AG09309 (cell line): ENCODE measurements at regions not wholly inside any gene's neighbourhood (a gene's known extent, or its start where the extent isn't known, plus 50 kb on each side); places are given as distances from the start of the nearest gene placed in this dataset.
A peak's percentile ranks its signal among the peaks of the same experiment; 100 is the strongest.
"Not testable (repeated sequence)": the region's sequence is repeated elsewhere in the genome, so short reads cannot be mapped to it uniquely, and the experiment has no call there.

Source experiments
- DNase-seq: peaks from one replicate; pipeline ENCODE4 v3.0.0-alpha.2; 2010; ENCODE audit warnings: low read depth
- H3K4me3 ChIP-seq: 2 replicates; pipeline ENCODE4 v1.5.1; 2011; ENCODE audit warnings: mild to moderate bottlenecking, low read depth, low read length, moderate library complexity; ENCODE audit not compliant: control insufficient read depth
- CTCF ChIP-seq: IDR thresholded peaks from 2 replicates; pipeline ENCODE4 v1.5.1; 2011; ENCODE audit warnings: mild to moderate bottlenecking, low read depth, low read length, inconsistent platforms; ENCODE audit not compliant: insufficient read depth, control insufficient read depth; ENCODE audit errors: missing control alignments

GRCh38 chr22:16911340-16911739, 86.1 kb upstream of the XKR3 start:
- TF ChIP-seq CTCF: peak; percentile 13
- DNase-seq, H3K4me3 ChIP-seq: not testable (repeated sequence)

- H3K4me3 ChIP-seq, DNase-seq: not testable (repeated sequence)
Observed at GRCh38 chr22:16902051-16902450, 76.8 kb upstream of the XKR3 start.

GRCh38 chr22:16901579-16901978, 76.4 kb upstream of the XKR3 start:
- not testable (repeated sequence) for H3K4me3 ChIP-seq, DNase-seq

- H3K4me3 ChIP-seq, DNase-seq: not testable (repeated sequence)
Observed at GRCh38 chr22:16899358-16899757, 74.1 kb upstream of the XKR3 start.

- DNase-seq, H3K4me3 ChIP-seq: not testable (repeated sequence)
Observed at GRCh38 chr22:16897365-16897764, 72.2 kb upstream of the XKR3 start.

- DNase-seq, H3K4me3 ChIP-seq: not testable (repeated sequence)
Observed at GRCh38 chr22:16891892-16892291, 66.7 kb upstream of the XKR3 start.

GRCh38 chr22:16876339-16876738, 51.1 kb upstream of the XKR3 start:
- H3K4me3 ChIP-seq, DNase-seq: not testable (repeated sequence)
